ENCODE measurements at regions not wholly inside any gene's neighbourhood (a gene's known extent, or its start where the extent isn't known, plus 50 kb on each side); places are given as distances from the start of the nearest gene placed in this dataset.

DNA sequence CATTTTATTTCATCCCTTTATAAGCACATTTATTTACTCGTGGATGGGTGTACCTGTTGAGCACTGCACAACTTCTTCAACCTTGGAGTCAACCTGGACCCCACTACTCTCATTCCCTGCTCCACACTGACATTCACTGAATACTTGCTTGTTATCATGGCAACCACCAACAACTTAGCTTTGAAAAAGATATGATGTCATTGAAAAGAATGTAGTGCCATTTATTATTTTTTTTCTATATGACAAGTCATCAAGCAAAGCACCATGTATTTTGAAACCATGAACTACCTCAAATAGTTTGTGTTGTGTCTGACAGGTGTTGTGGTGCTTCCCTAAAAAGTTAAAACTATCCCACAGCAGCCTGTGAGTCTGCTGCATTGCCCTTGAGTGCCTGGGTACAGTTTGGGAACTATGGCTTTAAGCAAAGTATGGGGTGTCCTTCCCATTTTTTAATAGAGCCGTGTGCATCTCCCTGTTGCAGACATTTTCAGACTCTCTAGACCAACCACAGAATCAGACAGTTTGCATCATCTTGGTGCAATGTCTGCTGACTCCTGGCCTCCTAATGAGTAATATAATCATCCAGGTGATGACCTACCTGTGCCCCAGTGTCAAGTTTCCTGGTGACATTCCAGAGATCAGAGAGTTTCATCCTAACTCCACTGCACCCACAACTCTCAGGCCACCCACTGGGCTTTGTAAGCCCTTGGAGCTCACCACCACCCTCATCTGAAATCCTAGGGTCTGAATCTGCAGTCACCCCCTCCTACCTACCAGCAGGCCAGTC lies 339.7 kb upstream of the PROX1 start:
- H3K27me3 ChIP-seq (replicated peaks; ENCODE audit: insufficient read depth): no peaks in the 10 kb centered on the region
- H3K9me3 ChIP-seq: no peaks in the 10 kb centered on the region
- no peak for TF ChIP-seq CTCF (IDR thresholded peaks at IDR 0.05)
- ATAC-seq (ENCODE audit: insufficient number of reproducible peaks, low FRiP score, low read depth) (no peak), DNase-seq (ENCODE audit: low spot score) (no peak)
- no peak overlapping the region for H3K4me3 ChIP-seq
- H3K27ac ChIP-seq: no peak overlapping the region
- H3K4me1 ChIP-seq (ENCODE audit: control insufficient read depth in 1 of 2, low read depth in 2 of 2): no peaks in the 10 kb centered on the region
- no peaks in the 10 kb centered on the region for H3K36me3 ChIP-seq

DNA sequence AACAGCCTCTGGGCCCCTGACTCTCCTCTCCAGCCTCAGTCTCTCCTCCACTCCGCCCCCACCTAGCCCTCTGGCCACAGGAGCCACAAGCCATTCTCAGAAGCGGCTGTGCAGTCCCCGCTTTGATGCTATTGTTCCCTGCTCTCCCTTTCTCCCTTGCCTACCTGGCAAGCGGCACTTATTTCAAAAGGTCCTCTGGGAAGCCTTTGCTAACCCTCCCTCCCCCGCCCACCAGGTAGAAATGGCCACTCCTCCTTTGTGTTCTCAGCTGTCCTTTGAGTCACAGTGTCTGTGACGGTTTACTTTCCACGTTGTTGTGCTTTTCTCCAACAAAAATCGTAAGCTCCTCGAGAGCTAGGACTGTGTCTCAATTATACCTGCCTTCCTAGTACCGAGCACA lies 338.4 kb upstream of the PROX1 start:
- no peak for ATAC-seq (ENCODE audit: insufficient number of reproducible peaks, low FRiP score, low read depth)
- no peaks in the 10 kb centered on the region for H3K36me3 ChIP-seq
- no peak overlapping the region for H3K27ac ChIP-seq
- no peaks in the 10 kb centered on the region for H3K27me3 ChIP-seq (replicated peaks; ENCODE audit: insufficient read depth)
- no peaks in the 10 kb centered on the region for H3K9me3 ChIP-seq
- H3K4me3 ChIP-seq: no peak overlapping the region
- DNase-seq (ENCODE audit: low spot score): no peak
- H3K4me1 ChIP-seq (ENCODE audit: control insufficient read depth in 1 of 2, low read depth in 2 of 2): no peaks in the 10 kb centered on the region
- TF ChIP-seq CTCF (IDR thresholded peaks at IDR 0.05): no peak

GRCh38 chr1:213650603-213651002 lies 337.2 kb upstream of the PROX1 start:
- DNase-seq (ENCODE audit: low spot score) (no peak), ATAC-seq (ENCODE audit: insufficient number of reproducible peaks, low FRiP score, low read depth) (no peak)
- TF ChIP-seq CTCF (IDR thresholded peaks at IDR 0.05): no peak
- H3K36me3 ChIP-seq: no peaks in the 10 kb centered on the region
- H3K27me3 ChIP-seq (replicated peaks; ENCODE audit: insufficient read depth): no peaks in the 10 kb centered on the region
- H3K9me3 ChIP-seq: no peaks in the 10 kb centered on the region
- no peak overlapping the region for H3K27ac ChIP-seq
- H3K4me1 ChIP-seq (ENCODE audit: control insufficient read depth in 1 of 2, low read depth in 2 of 2): no peaks in the 10 kb centered on the region
- H3K4me3 ChIP-seq: no peak overlapping the region

GRCh38 chr1:213651077-213651476 lies 336.7 kb upstream of the PROX1 start:
- DNase-seq (ENCODE audit: low spot score) (no peak), ATAC-seq (ENCODE audit: insufficient number of reproducible peaks, low FRiP score, low read depth) (no peak)
- H3K9me3 ChIP-seq: no peaks in the 10 kb centered on the region
- no peak for TF ChIP-seq CTCF (IDR thresholded peaks at IDR 0.05)
- H3K4me1 ChIP-seq (ENCODE audit: control insufficient read depth in 1 of 2, low read depth in 2 of 2): no peaks in the 10 kb centered on the region
- H3K4me3 ChIP-seq: no peak overlapping the region
- H3K36me3 ChIP-seq: no peaks in the 10 kb centered on the region
- H3K27me3 ChIP-seq (replicated peaks; ENCODE audit: insufficient read depth): no peaks in the 10 kb centered on the region
- no peak overlapping the region for H3K27ac ChIP-seq

DNA sequence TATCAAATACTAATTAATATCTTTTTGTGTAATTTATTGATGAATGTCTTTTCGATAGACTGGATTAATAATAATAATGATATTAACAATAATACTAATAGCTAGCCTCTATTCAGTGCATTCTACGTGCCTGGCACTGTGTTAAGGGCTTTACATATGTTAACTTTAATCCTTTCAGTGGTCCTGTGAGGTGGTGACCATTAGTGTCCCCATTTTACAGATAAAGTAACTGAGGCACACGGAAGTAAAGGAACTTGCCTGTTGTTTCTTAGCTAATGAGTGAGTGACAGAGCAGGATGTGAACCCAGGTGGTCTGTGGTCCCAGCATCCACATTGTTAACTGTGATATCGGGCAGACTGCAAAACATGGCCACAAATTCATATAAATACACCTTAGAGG lies 335.7 kb upstream of the PROX1 start:
- Histone ChIP-seq H3K27ac (no peak overlapping the region), H3K9me3 (no peaks in the 10 kb centered on the region), H3K27me3 (replicated peaks; ENCODE audit: insufficient read depth) (no peaks in the 10 kb centered on the region), H3K4me1 (ENCODE audit: control insufficient read depth in 1 of 2, low read depth in 2 of 2) (no peaks in the 10 kb centered on the region), H3K4me3 (no peak overlapping the region), H3K36me3 (no peaks in the 10 kb centered on the region)
- no peak for TF ChIP-seq CTCF (IDR thresholded peaks at IDR 0.05)
- no peak for DNase-seq (ENCODE audit: low spot score)
- no peak for ATAC-seq (ENCODE audit: insufficient number of reproducible peaks, low FRiP score, low read depth)

Measured in thoracic aorta (tissue), 2 donors.